ENCODE measurements at regions not wholly inside any gene's neighbourhood (a gene's known extent, or its start where the extent isn't known, plus 50 kb on each side); places are given as distances from the start of the nearest gene placed in this dataset.

DNA sequence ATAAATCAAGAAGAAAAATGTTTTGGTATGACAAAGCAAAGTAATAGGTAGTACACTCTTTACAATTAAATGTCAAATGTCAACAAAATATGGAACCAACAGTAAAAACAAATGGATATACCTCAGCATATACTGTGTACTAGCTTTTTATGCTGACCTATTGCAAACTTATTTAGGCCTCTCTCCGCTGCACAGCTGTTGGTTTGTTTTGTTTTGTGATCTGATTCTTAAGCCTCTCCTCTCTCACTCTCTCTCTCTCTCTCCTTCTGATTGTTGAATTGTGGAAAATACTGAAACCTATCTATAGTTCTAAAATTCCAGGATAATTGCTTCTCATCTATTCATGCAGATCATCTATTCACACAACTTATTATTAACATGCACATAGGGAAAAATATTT lies 154.9 kb upstream of the ARHGAP28 start (continued):
- TF ChIP-seq NR2C2 (CRISPR knock-in tag; IDR thresholded peaks at IDR 0.05) (no peak), JAZF1 (CRISPR knock-in tag; IDR thresholded peaks at IDR 0.05) (no peak), TP53 (CRISPR knock-in tag; IDR thresholded peaks at IDR 0.05) (no peak), CREM (CRISPR knock-in tag; IDR thresholded peaks at IDR 0.05) (no peak)
- TF ChIP-seq, protein P1, sequence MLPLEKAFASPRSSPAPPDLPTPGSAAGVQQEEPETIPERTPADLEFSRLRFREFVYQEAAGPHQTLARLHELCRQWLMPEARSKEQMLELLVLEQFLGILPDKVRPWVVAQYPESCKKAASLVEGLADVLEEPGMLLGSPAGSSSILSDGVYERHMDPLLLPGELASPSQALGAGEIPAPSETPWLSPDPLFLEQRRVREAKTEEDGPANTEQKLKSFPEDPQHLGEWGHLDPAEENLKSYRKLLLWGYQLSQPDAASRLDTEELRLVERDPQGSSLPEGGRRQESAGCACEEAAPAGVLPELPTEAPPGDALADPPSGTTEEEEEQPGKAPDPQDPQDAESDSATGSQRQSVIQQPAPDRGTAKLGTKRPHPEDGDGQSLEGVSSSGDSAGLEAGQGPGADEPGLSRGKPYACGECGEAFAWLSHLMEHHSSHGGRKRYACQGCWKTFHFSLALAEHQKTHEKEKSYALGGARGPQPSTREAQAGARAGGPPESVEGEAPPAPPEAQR (CRISPR knock-in tag; IDR thresholded peaks at IDR 0.05): no peak

DNA sequence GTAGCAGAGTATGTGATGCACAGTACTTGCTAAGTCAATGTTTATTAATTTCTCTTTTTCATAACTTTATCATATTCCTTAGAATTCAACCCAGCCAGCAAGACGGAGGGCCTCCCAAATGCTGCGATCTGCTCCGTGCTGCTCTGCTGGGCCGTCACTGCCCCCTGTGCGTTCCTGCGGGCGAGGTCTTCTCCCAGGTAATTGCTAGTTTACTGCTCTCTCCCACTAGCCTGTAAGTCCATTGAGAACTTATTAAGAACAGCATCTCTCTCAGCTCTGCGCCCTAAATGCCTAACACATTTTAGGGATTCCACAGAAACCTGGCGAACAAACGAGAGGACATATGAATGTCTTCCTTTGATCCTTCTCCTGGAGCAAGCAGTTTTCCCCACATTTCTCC lies 153.6 kb upstream of the ARHGAP28 start:
- H3K4me1 Mint-ChIP-seq: peaks cover 23% of the 10 kb centered on the region
- ATAC-seq (no peak), DNase-seq (ENCODE audit: low spot score) (no peak)
- H3K36me3 Mint-ChIP-seq: peaks cover 3% of the 10 kb centered on the region; the same call in 1 of the 2 replicates
- H3K9me3 Mint-ChIP-seq: peaks cover 8% of the 10 kb centered on the region; the same call in 1 of the 2 replicates
- H3K4me3 Mint-ChIP-seq: no peak overlapping the region
- peaks cover 5% of the 10 kb centered on the region for H3K27me3 Mint-ChIP-seq (ENCODE audit: low read depth)
- H3K27ac Mint-ChIP-seq: no peak overlapping the region
- POLR2A ChIA-PET: no interaction called here
- CTCF ChIA-PET: interaction anchor here (1.1 kb wide), 1 partner anchor 310 kb away, joined by 4 read pairs; no protein-coding TSS in a partner anchor
- TF ChIP-seq, protein P2, sequence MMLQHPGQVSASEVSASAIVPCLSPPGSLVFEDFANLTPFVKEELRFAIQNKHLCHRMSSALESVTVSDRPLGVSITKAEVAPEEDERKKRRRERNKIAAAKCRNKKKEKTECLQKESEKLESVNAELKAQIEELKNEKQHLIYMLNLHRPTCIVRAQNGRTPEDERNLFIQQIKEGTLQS (CRISPR knock-in tag; conservative IDR thresholded peaks at IDR 0.05): no peak
- TF ChIP-seq, protein P3, sequence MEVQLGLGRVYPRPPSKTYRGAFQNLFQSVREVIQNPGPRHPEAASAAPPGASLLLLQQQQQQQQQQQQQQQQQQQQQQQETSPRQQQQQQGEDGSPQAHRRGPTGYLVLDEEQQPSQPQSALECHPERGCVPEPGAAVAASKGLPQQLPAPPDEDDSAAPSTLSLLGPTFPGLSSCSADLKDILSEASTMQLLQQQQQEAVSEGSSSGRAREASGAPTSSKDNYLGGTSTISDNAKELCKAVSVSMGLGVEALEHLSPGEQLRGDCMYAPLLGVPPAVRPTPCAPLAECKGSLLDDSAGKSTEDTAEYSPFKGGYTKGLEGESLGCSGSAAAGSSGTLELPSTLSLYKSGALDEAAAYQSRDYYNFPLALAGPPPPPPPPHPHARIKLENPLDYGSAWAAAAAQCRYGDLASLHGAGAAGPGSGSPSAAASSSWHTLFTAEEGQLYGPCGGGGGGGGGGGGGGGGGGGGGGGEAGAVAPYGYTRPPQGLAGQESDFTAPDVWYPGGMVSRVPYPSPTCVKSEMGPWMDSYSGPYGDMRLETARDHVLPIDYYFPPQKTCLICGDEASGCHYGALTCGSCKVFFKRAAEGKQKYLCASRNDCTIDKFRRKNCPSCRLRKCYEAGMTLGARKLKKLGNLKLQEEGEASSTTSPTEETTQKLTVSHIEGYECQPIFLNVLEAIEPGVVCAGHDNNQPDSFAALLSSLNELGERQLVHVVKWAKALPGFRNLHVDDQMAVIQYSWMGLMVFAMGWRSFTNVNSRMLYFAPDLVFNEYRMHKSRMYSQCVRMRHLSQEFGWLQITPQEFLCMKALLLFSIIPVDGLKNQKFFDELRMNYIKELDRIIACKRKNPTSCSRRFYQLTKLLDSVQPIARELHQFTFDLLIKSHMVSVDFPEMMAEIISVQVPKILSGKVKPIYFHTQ (CRISPR knock-in tag; IDR thresholded peaks at IDR 0.05): no peak
- TF ChIP-seq FOXK1 (CRISPR knock-in tag; IDR thresholded peaks at IDR 0.05) (no peak), GABPB1 (CRISPR knock-in tag; IDR thresholded peaks at IDR 0.05) (no peak), GRHL2 (CRISPR knock-in tag; IDR thresholded peaks at IDR 0.05; ENCODE audit: insufficient replicate concordance, severe bottlenecking) (no peak), GTF2I (CRISPR knock-in tag; conservative IDR thresholded peaks at IDR 0.05) (no peak), CBFB (CRISPR knock-in tag; IDR thresholded peaks at IDR 0.05; ENCODE audit: low read depth) (no peak), ZNF396 (CRISPR knock-in tag; IDR thresholded peaks at IDR 0.05; ENCODE audit: borderline replicate concordance) (no peak), SP1 (CRISPR knock-in tag; conservative IDR thresholded peaks at IDR 0.05) (no peak), NFATC4 (CRISPR knock-in tag; IDR thresholded peaks at IDR 0.05) (no peak), NR2C2 (CRISPR knock-in tag; IDR thresholded peaks at IDR 0.05) (no peak), ZNF671 (CRISPR knock-in tag; IDR thresholded peaks at IDR 0.05) (no peak), ZNF232 (CRISPR knock-in tag; IDR thresholded peaks at IDR 0.05) (no peak), RELA (CRISPR knock-in tag; IDR thresholded peaks at IDR 0.05; ENCODE audit: borderline replicate concordance) (no peak)
- TF ChIP-seq, protein P4, sequence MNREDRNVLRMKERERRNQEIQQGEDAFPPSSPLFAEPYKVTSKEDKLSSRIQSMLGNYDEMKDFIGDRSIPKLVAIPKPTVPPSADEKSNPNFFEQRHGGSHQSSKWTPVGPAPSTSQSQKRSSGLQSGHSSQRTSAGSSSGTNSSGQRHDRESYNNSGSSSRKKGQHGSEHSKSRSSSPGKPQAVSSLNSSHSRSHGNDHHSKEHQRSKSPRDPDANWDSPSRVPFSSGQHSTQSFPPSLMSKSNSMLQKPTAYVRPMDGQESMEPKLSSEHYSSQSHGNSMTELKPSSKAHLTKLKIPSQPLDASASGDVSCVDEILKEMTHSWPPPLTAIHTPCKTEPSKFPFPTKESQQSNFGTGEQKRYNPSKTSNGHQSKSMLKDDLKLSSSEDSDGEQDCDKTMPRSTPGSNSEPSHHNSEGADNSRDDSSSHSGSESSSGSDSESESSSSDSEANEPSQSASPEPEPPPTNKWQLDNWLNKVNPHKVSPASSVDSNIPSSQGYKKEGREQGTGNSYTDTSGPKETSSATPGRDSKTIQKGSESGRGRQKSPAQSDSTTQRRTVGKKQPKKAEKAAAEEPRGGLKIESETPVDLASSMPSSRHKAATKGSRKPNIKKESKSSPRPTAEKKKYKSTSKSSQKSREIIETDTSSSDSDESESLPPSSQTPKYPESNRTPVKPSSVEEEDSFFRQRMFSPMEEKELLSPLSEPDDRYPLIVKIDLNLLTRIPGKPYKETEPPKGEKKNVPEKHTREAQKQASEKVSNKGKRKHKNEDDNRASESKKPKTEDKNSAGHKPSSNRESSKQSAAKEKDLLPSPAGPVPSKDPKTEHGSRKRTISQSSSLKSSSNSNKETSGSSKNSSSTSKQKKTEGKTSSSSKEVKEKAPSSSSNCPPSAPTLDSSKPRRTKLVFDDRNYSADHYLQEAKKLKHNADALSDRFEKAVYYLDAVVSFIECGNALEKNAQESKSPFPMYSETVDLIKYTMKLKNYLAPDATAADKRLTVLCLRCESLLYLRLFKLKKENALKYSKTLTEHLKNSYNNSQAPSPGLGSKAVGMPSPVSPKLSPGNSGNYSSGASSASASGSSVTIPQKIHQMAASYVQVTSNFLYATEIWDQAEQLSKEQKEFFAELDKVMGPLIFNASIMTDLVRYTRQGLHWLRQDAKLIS (CRISPR knock-in tag; IDR thresholded peaks at IDR 0.05; ENCODE audit: borderline replicate concordance): no peak
- TF ChIP-seq, protein P5, sequence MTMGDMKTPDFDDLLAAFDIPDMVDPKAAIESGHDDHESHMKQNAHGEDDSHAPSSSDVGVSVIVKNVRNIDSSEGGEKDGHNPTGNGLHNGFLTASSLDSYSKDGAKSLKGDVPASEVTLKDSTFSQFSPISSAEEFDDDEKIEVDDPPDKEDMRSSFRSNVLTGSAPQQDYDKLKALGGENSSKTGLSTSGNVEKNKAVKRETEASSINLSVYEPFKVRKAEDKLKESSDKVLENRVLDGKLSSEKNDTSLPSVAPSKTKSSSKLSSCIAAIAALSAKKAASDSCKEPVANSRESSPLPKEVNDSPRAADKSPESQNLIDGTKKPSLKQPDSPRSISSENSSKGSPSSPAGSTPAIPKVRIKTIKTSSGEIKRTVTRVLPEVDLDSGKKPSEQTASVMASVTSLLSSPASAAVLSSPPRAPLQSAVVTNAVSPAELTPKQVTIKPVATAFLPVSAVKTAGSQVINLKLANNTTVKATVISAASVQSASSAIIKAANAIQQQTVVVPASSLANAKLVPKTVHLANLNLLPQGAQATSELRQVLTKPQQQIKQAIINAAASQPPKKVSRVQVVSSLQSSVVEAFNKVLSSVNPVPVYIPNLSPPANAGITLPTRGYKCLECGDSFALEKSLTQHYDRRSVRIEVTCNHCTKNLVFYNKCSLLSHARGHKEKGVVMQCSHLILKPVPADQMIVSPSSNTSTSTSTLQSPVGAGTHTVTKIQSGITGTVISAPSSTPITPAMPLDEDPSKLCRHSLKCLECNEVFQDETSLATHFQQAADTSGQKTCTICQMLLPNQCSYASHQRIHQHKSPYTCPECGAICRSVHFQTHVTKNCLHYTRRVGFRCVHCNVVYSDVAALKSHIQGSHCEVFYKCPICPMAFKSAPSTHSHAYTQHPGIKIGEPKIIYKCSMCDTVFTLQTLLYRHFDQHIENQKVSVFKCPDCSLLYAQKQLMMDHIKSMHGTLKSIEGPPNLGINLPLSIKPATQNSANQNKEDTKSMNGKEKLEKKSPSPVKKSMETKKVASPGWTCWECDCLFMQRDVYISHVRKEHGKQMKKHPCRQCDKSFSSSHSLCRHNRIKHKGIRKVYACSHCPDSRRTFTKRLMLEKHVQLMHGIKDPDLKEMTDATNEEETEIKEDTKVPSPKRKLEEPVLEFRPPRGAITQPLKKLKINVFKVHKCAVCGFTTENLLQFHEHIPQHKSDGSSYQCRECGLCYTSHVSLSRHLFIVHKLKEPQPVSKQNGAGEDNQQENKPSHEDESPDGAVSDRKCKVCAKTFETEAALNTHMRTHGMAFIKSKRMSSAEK (CRISPR knock-in tag; IDR thresholded peaks at IDR 0.05; ENCODE audit: borderline replicate concordance): no peak
- TF ChIP-seq, protein P6, sequence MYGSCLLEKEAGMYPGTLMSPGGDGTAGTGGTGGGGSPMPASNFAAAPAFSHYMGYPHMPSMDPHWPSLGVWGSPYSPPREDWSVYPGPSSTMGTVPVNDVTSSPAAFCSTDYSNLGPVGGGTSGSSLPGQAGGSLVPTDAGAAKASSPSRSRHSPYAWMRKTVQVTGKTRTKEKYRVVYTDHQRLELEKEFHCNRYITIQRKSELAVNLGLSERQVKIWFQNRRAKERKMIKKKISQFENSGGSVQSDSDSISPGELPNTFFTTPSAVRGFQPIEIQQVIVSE (CRISPR knock-in tag; IDR thresholded peaks at IDR 0.05; ENCODE audit: borderline replicate concordance): no peak
